ENCODE measurements at regions not wholly inside any gene's neighbourhood (a gene's known extent, or its start where the extent isn't known, plus 50 kb on each side); places are given as distances from the start of the nearest gene placed in this dataset.

DNA sequence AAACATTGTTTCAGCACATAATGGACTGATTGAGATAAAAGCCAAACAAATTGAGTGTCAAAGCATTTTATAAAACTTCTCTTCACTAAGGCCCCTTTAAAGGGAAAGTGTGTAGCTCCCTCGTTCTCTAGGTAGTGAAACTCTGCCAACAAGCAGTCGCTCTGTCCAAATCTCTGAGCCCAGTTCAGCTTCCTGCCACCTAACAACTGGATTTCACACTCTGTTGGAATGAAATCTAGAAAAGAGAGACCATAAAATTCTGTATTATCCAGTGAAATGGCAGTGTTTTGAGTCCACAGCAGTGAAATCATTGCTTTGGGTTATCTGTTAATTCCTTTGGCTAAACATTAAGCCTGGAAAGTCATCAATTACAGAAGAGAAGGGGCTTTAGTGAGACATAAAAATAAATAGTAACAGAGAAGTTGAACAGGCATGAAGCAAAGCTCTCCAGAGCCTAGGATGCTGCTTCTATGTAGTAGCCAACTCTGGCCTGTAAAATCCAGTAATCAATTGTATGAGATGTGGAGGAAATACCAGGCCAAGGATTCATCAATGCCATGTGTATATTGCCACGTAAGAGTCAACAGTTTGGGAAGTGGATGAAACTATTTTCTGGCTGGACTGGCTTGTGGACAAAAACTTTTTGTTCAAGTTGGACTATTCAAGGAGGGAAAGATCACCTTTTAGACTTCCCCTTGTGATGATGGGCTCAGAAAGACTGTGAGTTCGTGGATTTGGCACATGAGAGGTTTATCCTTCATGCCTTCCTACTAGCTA lies 122.5 kb downstream of the WIF1 start:
- DNase-seq (ENCODE audit: low spot score in 2 of 2, unreplicated experiment in 2 of 2), result no peak
- Mint-ChIP-seq H3K9me3 (peaks cover 23% of the 10 kb centered on the region), H3K27me3 (ENCODE audit: low read depth) (peaks cover 75% of the 10 kb centered on the region), H3K4me1 (peaks cover 11% of the 10 kb centered on the region), H3K4me3 (no peak overlapping the region), H3K27ac (peak overlapping the region; percentile 44), H3K36me3 (no peaks in the 10 kb centered on the region)
- TF ChIP-seq, protein P1, sequence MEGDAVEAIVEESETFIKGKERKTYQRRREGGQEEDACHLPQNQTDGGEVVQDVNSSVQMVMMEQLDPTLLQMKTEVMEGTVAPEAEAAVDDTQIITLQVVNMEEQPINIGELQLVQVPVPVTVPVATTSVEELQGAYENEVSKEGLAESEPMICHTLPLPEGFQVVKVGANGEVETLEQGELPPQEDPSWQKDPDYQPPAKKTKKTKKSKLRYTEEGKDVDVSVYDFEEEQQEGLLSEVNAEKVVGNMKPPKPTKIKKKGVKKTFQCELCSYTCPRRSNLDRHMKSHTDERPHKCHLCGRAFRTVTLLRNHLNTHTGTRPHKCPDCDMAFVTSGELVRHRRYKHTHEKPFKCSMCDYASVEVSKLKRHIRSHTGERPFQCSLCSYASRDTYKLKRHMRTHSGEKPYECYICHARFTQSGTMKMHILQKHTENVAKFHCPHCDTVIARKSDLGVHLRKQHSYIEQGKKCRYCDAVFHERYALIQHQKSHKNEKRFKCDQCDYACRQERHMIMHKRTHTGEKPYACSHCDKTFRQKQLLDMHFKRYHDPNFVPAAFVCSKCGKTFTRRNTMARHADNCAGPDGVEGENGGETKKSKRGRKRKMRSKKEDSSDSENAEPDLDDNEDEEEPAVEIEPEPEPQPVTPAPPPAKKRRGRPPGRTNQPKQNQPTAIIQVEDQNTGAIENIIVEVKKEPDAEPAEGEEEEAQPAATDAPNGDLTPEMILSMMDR (IDR thresholded peaks at IDR 0.05; ENCODE audit: unreplicated experiment), result no peak

DNA sequence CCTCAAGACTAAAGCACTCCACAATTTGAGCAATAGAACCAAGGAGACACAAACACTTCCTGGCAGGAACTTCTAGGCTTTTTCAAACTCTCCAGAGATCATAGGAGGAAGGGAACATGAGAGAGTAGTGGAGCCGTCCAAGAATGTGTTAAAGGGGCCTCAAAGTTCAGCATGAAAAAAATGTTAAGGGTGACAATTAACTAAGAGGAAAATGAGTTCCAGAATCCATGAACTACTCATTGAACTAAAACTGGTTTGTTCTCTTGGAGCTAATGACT lies 122.0 kb downstream of the WIF1 start:
- Mint-ChIP-seq H3K27ac (no peak overlapping the region), H3K27me3 (ENCODE audit: low read depth) (peaks cover 74% of the 10 kb centered on the region), H3K4me1 (peaks cover 11% of the 10 kb centered on the region), H3K36me3 (no peaks in the 10 kb centered on the region), H3K9me3 (peaks cover 23% of the 10 kb centered on the region), H3K4me3 (no peak overlapping the region)
- TF ChIP-seq, protein P1 (IDR thresholded peaks at IDR 0.05; ENCODE audit: unreplicated experiment), result no peak
- no peak for DNase-seq (ENCODE audit: low spot score in 2 of 2, unreplicated experiment in 2 of 2)
